Prostate gland (tissue), 1 donor: ENCODE measurements at regions not wholly inside any gene's neighbourhood (a gene's known extent, or its start where the extent isn't known, plus 50 kb on each side); places are given as distances from the start of the nearest gene placed in this dataset.

Experiments
- POLR2A ChIP-seq: fragments of 450-650 bp; IDR thresholded peaks from one replicate; pipeline ENCODE4 v1.6.1; 2016; ENCODE audit warnings: antibody characterized with exemption, mild to moderate bottlenecking
- POLR2AphosphoS5 ChIP-seq: sonication (generic); formaldehyde crosslinking; IDR thresholded peaks from one replicate; pipeline ENCODE4 v1.6.1; 2017; ENCODE audit warnings: antibody characterized with exemption

- TF ChIP-seq POLR2A (no peak), POLR2AphosphoS5 (no peak)
These were observed 178.3 kb upstream of the ZIC3 start for GRCh38 chrX:137387646-137388045.
